Dermis blood vessel endothelial cell (primary cell): ENCODE measurements at regions not wholly inside any gene's neighbourhood (a gene's known extent, or its start where the extent isn't known, plus 50 kb on each side); places are given as distances from the start of the nearest gene placed in this dataset.
"Not testable (repeated sequence)": the region's sequence is repeated elsewhere in the genome, so short reads cannot be mapped to it uniquely, and the experiment has no call there.

Experiments used
- DNase-seq: peaks from one replicate; pipeline ENCODE4 v3.0.0; 2010

DNA sequence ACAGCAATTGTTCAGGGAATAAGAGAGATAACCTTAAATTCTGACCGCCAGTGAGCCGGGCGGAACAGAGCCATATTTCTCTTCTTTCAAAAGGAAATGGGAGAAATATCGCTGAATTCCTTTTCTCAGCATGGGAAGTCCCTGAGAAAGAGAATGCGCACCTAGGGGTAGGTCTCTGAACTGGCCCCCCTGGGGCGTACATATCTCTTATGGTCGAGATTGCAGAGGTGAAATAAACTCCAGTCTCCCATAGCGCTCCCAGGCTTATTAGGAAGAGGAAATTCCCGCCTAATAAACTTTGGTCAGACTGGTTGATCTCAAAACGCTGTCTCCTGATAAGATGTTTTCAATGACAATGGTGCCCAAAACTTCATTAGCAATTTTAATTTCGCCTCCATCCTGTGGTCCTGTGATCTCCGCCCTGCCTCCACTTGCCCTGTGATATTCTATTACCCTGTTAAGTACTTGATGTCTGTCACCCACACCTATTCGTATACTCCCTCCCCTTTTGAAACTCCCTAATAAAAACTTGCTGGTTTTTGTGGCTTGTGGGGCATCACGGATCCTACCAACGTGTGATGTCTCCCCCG lies 195.8 kb upstream of the HMCN1 start:
- not testable (repeated sequence) for DNase-seq

DNA sequence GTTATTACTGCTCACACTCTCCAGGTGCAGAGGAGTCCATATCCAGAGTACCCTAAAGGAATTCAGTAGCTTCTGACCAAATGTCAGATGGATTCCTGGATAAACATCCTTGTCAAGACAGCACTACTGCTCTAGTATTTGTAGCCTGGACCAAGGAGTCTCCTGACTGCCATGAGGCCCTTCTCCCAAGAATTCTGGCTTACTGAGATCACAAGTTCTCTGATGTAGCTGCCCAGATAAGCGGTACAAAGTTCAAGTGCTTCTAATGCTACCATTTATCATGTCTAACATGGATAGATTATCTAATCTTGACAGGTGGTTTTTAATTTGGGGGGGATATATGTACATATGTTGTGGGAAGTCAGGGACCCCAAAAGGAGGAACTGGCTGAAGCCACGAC lies 196.6 kb upstream of the HMCN1 start:
- no peak for DNase-seq

DNA sequence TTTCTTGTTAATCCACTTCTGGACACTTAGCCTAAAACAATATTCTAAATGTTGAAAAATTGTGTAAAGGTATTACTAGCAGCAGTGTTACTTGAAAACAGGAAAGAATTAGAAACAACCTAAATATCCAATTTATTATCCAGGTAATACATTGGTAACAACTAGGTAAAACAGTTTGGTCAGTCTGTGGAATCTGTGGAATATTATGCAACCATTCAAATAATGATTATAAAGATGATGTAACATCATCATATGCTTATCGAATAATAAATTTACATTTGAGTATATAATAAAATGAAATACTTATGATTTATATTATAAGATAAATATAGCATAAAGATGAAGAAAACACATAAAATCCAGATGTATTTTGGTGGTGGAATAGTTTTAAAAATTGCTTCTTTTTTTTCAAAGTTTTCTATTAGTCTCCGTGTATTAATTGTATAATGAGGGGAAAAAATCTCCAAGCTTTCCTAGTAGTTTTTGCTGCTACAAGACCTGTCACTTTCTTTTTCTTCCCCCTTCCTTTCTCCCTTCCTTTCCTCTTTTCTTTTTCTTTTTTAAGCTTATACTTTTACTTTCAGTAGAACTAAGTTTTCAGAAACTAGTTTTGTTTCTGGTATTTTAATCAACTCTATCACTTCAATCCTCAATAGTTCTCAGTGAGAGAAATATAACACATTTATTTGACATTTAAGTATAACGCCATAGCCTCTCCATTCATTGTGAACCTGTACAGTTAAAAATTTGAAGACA lies 197.8 kb upstream of the HMCN1 start:
- DNase-seq = no peak

DNA sequence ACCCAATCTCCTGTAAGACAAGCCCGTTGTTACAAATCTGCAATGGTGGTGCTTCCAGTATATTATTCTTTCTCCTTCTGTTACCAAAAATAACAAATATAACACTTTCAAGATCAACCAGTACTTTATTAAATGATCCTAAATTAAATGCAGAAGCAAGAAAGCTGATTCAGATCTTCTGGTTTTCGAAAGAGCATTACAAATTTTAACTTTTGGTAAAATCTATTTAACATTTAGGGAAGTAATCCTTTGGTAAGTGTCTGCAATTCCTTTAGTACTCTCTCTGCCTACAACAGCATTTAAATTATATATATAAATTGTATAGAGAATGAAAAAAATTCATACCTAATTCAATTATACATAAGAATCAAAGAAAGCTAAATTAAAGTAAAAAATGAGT lies 198.6 kb upstream of the HMCN1 start:
- DNase-seq = no peak

DNA sequence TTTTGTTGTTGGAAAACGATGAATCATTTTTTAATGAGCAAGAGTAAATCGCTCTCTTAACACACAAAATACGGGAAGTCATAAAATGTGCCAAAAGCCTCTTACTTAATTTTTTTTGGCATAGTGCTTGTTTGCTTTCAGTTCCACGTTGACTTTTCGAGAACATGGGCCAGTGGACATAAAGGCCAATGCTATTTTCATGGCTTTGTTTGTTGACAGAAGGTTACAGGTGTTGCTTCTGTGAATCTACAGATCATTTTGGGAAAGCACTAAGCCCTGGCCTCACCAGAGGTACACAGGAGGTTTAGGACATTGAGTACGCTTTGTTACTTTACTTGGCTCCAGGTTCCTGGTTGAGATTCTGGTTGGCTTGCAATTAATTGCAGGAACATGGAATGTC lies 199.4 kb upstream of the HMCN1 start:
- DNase-seq = peak; percentile 6

DNA sequence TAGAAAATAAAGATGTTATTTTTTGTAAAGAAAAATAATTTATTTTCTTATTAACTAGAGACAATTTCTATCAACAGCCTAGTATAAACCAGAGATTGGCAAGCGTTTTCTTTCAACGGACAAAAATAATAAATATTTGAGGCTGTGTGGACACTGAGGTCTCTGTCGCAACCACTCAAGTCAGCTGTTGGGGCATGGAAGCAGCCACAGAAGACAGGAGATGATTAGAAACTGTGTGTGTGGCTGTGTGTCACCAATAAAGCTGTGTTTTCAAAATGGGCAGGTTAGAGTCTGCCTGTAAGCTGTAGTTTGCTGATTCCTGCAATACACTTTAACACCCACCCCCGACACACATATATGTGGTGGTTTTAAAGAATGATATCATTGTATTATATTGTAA lies 200.6 kb upstream of the HMCN1 start:
- DNase-seq = no peak

DNA sequence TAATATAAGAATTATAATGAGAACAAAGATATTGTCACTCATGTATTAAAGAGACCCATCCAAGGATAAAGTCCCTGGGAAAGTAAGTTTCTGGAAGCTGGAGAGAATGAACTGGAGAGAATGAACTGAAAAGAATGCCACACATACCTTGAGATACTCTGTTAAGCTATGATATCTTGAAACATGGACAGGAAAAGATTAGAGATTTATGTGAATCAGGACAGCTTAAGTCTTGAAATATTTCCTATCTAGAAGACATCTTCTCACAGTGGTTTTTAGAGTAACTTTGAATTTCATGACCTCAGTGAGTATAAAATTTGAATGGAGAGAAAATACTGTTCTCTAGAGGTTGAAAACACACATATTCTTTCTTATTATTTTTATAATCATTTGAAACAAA lies 201.3 kb upstream of the HMCN1 start:
- no peak for DNase-seq

DNA sequence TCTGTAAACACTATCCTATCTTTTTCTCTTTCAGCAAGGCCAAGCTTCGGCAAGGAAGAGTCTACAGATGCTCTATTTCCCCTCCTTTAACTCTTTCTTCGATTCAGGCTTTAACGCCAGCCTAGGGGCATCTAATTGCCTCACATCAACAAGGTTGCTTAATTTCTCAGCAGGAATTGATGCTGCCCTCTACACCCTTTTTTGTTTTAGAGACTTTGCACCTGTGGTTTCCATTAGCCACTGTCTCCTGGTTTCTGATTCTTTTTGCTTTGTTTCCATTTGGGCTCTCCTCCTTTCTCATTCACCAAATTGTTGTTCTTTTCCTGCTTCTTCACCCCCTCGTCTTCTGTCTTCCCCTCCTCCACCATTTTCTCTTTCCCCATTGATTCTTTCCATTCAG lies 202.4 kb upstream of the HMCN1 start:
- DNase-seq = no peak

DNA sequence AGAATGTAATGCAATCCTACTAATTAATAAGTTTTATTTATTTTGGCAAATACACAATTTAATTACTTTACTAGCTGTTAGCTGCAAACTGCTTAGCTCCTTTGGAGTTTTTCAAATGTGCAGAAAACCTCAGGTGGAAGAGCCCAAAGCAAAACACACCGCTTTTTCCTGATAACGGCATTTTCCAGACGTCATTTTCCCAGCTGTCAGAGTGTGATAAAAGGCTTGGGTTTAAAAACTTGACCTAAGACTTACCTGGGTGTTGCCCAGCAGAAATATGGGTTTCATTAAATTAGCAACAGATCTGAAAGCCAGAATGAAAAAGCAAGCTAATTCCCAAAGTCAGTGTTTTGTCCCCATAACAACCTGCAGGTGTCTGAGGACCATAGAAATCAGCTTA lies 204.0 kb upstream of the HMCN1 start:
- DNase-seq = no peak

DNA sequence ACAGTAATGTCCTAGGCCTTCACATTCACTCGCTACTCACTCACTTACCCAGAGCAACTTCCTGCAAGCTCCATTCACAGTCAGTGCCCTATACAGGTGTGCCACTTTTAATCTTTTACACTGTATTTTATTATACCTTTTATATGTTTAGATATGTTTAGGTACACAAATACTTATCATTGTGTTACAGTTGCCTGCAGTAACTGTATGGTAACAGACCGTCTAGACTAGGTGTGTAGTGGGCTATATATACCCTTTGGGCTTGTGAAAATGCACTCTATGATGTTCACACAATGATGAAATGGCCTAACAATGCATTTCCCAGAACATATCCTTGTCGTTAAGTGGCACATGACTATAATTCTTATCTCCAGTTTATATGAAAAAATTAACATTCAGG lies 204.5 kb upstream of the HMCN1 start:
- no peak for DNase-seq

DNA sequence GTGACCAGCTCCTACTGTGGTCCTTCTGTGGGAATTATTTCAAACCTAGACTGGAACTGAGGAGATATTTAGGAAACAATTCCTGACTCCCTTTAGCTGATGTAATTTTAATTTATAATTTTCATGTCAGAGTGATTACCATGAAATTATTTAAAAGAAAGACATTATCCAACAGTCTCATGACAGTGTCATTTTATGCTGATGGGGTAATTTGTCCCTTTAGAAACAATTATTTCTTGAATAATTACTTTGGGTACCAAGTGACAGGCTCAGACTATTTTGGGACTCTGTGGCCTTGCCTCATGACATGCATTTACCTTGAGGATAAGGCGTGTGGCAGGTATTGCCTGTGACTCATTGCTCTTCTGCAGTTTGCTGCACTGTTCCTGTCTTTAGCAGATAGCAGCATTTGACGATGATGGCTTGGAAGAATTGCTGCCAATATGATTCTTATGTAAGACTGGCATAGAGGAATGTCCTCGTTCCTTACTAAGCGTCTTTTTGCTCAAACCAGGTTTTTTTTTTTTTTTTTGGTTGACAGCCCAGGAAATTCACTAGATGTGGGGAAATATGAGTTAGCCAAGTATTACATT lies 206.0 kb upstream of the HMCN1 start:
- no peak for DNase-seq

DNA sequence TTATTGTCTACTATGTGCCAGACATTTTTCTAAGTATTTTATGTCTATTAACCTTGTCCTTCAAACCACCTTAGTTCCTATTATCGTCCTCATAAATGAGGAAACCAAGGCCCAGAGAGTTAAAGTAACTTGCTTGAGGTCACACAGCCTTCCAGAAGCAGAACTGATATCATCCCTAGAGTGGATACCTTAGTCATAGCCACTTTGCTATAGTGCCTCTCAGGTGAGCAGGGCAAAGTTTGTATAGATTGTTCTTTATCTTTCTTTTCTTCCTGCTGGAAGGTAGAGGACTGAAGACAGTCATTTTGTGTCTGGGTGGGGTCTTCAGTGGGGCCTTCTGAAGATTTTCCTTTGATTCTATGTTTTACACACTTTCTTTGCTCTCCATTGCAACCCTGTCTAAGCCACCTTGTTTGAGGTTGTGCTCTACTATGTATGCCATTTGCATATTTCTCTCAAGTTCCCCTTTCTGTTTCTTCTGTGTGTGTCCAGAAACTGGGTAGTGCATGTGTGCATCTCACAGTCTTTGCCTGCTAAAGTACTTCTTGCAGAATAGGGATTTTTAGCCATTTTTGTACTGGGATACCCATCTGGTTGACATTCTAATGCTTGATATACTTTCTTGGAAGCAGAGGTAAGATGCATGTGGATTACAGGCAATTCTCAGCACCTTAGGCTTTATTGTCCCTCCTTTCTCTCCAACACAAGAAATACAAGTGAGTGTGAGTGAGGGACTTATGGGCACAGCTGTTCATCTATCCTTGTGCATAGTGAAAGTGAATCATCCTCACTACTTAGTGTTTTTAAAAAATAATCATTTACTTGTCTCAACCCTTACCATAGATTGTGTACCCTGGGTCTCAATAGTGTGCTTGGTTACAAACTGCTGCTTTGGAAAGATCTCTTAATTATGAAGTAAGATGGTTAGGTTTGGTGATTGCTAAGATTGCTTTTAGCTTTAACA lies 207.6 kb upstream of the HMCN1 start:
- no peak for DNase-seq

DNA sequence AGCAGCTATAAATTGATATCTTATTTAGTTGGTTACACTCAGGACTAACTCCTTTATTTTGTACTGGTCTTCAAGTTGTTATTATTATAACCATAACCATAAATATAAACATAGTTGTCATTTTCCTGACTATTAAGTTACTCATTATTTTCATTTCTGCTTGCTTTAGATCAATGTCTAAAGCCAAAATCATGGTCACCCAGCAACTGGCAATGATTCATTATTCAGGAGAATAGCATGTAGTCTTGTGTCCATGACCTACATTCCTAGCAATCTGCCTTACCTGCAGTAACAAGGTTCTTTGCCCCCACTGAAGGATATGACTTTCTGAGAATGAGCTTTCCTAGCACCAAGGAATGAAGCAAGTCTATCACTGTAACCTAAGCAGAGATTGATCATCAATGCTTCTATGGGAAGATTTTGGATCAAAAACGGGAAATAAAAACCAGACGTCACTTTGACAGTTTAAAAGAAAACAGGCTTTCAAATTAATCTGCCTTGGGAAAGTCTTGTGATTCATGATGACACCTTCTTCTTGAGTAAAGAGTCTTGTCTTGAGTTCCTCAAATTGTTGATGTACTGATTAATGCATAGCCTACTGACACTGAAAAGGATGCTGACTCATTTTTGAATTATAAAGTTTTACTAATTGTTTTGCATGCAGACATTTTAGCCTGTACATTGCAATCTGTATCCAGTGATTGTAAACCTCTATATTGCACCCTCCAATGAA lies 203.3 kb upstream of the IVNS1ABP start:
- DNase-seq = peak; percentile 32

DNA sequence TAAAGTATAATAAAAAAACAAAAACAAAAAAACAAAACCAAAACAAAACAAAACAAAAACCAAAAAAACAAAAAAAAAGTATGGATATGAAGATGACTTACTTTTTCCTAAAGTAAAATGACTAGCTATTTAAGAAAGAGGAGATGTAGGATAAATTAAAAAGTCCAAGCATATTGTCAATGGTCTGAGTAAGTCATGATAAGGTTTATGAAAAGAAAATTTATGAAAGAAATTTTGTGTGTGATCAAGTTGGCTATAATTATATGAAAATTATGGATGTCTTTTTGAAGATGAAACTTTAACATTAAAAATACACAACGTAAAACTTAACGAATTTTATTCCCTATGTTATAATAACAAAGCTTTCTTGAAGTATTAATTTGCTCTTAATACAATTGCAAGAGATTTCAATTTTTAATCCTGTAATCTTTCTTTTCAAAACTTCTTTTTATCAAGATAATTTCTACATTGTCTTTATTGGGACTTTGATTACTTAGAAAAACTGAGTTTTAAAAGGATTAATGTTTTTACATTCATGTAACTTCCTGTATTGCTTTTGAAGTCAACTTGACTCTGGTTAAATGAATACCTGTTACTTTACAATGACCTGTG lies 200.9 kb upstream of the IVNS1ABP start:
- no peak for DNase-seq

DNA sequence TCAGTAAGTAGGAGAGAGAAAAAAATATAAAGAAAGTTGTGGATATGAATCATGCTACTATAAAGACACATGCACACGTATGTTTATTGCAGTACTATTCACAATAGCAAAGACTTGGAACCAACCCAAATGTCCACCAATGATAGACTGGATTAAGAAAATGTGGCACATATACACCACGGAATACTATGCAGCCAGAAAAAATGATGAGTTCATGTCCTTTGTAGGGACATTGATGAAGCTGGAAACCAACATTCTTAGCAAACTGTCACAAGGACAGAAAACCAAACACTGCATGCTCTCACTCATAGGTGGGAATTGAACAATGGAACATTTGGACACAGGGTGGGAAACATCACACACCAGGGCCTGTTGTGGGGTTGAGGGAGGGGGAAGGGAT lies 200.3 kb upstream of the IVNS1ABP start:
- not testable (repeated sequence) for DNase-seq

DNA sequence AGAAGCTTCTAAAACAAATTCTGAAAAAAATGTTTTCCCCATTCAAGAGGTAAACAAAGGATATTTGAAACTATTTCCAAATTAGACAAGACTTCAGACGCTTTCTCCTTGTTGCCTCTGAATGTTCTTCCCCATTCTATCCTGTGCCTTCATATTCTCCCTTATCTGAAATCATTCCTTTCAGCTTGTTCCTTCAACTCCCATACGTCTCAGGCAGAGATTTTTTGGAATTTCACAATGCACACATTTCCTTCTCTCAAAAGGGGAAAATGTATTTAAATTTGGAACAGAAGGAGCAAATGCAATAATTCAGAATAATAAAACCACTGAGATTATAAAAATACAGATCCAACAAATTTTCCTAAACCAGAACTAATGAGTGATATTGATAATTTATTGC lies 198.7 kb upstream of the IVNS1ABP start:
- no peak for DNase-seq

DNA sequence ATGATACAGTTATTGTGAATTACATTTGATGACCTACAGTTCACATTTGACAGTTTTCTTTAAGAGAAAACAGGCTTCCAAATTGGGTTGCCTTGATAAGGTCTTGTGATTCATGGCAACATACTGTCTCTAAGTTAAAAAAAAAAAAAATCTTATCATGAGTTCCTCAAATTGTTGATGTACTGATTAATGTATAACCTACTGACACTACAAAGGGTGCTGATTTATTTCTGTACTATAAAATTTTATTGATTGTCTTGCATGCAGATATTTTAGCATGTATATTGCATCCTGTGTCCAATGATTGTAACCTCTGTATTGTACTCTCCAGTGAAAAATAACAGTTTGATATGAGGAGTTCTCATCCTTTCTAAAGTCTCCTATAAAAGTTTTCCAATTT lies 197.3 kb upstream of the IVNS1ABP start:
- no peak for DNase-seq

DNA sequence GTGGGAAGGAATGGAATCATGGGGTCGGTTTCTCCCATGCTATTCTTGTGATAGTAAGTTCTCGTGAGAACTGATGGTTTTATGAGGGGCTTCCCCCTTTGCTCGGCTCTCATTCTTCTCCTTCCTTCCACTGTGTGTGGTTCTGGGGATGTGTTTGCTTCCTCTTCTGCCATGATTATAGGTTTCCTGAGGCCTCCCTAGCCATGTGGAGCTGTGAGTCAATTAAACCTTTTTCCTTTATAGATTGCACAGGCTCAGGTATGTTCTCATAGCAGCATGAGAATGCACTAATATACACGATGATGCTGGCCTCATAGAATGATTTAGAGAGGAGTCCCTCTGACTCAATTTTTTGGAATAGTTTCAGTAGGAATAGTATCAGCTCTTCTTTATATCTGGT lies 195.4 kb upstream of the IVNS1ABP start:
- no peak for DNase-seq

DNA sequence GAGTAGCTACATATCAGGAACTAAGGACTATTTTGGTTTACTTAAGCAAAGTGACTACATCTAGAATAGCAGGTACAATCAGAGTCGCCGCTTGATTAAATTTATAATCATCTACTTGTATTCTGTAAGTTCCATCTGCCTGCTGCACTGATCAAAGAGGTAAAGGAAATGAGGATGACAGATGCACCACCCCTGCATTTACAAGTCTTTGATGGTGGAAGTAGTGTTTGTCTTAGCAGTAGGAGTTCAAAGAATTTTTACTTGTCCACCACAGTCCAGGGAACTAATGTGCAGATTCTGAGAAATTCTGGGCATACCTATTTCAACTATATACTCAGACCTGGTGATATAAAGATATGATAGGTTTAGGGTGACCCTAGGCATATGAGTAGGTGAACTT lies 184.1 kb upstream of the IVNS1ABP start:
- DNase-seq = no peak

DNA sequence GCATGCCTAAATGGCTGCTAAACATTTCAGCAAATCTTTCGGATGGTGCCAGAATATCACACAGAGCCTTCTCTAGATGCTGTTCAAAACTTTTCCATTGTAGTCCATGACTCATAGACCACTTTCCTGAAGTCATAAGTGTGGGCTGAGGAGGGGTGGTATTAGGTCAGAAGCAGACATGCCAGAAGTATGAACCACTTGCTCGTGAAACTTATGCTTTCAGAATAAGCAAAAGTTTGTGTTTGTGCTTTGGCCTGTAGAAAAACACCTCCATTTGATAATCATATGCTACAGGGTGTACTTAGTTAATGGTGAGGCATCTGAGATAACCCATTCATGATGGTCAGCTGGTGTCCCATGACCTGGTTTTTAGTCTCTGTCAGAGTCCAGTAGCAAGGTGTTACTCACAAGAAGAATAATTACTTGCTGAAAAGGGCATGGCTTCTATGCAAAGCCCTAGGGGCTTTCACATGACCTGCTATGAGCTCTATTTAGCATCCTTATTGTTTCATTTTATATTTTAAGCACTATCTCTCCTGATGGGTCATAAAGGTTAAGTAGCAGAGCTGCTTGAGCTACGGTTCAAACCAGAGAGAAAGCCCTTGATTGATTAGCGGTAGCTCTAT lies 183.1 kb upstream of the IVNS1ABP start:
- DNase-seq = peak; percentile 74

DNA sequence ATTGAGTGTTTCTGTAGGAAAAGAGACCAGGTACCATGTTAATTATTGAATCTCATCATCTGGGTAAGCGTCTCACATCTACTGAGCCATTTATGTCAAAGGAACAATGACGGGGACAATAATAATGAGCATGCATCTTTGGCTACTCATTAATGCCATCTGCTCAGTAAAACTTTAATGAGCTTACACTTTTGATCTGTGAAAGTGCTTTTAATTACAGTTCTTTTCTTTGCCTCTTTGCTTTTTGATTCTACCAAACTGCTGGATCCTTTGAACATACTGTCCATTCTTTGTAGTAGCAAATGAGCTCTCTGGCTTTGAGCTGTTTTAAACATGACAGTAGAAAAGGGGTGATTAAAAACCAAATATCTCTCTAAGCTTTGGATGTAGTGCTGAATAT lies 181.2 kb upstream of the IVNS1ABP start:
- DNase-seq = no peak

DNA sequence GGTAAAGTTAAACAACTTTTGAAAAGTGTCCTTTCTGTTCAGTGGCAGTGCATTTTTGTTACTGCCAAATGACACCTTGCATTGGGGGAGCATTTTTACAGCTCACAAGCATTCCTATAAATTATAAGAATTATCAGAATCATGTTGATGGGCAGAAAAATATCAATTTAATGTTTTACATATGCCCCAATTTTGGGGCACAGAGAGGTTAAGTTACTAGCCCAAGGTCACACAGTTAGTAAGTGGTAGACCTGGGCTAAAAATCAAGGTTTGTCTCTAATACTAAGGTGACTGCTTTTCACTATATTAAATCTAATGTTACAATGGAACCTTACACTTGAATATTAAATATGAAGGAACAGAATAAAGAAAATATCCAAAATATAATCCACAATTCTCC lies 180.1 kb upstream of the IVNS1ABP start:
- no peak for DNase-seq
